T-cell (primary cell): ENCODE measurements at regions not wholly inside any gene's neighbourhood (a gene's known extent, or its start where the extent isn't known, plus 50 kb on each side); places are given as distances from the start of the nearest gene placed in this dataset.

ENCODE experiments used
- ATAC-seq, 4 experiments: fragments of 200-7000 bp in 3 of 4; fragments of 150-1000 bp in 1 of 4; cut with Tn5 transposase; replicated peaks in 1 of 4; 1 replicate in 3 of 4; 2 replicates in 1 of 4; pipeline ENCODE4 v1.10.0; 2021; ENCODE audit warnings: moderate library complexity in 3 of 4, mild to moderate bottlenecking in 2 of 4, moderate number of reproducible peaks in 1 of 4
- CTCF ChIA-PET, 2 donors: fragments of 300-600 bp; sonication (Branson Sonifier 250); formaldehyde crosslinking; loops; one replicate each; lab custom pipeline; 2022; ENCODE audit warnings: antibody characterized with exemption in 2 of 2; lab: Charles Lee
- POLR2A ChIA-PET, 2 donors: fragments of 300-600 bp; sonication (Branson Sonifier 250); formaldehyde crosslinking; loops; one replicate each; lab custom pipeline; 2022; ENCODE audit warnings: antibody characterized with exemption in 2 of 2; lab: Charles Lee
- DNase-seq, 35 experiments: peaks; one replicate each; pipeline versions ENCODE4 v3.0.0 to v3.0.0-alpha.2; 2013 to 2023
- H3K27ac ChIP-seq: one replicate; pipeline ENCODE4 v1.5.1; 2013; ENCODE audit warnings: low read length
- H3K27me3 ChIP-seq, 2 experiments: replicated peaks in 1 of 2; 1 replicate in 1 of 2; 2 replicates in 1 of 2; pipeline versions ENCODE4 v1.6.1 to v1.7.0; 2013; ENCODE audit warnings: low read length in 1 of 2, mixed read lengths in 1 of 2; ENCODE audit not compliant: control insufficient read depth in 2 of 2, insufficient read depth in 2 of 2; ENCODE audit errors: extremely low read depth in 1 of 2
- H3K36me3 ChIP-seq, 2 donors: 1 replicate in 1 of 2; 2 replicates in 1 of 2; pipeline versions ENCODE4 v1.6.1 to v1.7.0; 2013; ENCODE audit warnings: low read length in 1 of 2; ENCODE audit not compliant: control insufficient read depth in 2 of 2, insufficient read depth in 1 of 2; ENCODE audit errors: extremely low read depth in 1 of 2
- H3K4me1 ChIP-seq, 2 experiments: 1 replicate in 1 of 2; 2 replicates in 1 of 2; pipeline versions ENCODE4 v1.6.1 to v1.7.0; 2013; ENCODE audit warnings: low read length in 2 of 2, mixed read lengths in 1 of 2; ENCODE audit not compliant: insufficient read depth in 2 of 2, control insufficient read depth in 1 of 2; ENCODE audit errors: extremely low read depth in 1 of 2
- H3K4me3 ChIP-seq, 2 donors: 1 replicate in 1 of 2; 2 replicates in 1 of 2; pipeline versions ENCODE4 v1.5.1 to v1.7.0; 2013; ENCODE audit warnings: mild to moderate bottlenecking in 2 of 2, low read length in 1 of 2, moderate library complexity in 1 of 2; ENCODE audit not compliant: control insufficient read depth in 1 of 2; ENCODE audit errors: extremely low read depth in 1 of 2
- H3K9me3 ChIP-seq: 2 replicates; pipeline ENCODE4 v1.7.0; 2013
- H3K27ac Mint-ChIP-seq, 2 donors: one replicate each; pipeline ENCODE4 v1.8.0; 2020 to 2021; ENCODE audit warnings: mild to moderate bottlenecking in 2 of 2, mixed read lengths in 2 of 2
- H3K27me3 Mint-ChIP-seq, 2 donors: one replicate each; pipeline ENCODE4 v1.8.0; 2021 to 2022; ENCODE audit warnings: mixed read lengths in 2 of 2
- H3K36me3 Mint-ChIP-seq: one replicate; pipeline ENCODE4 v1.8.0; 2021; ENCODE audit warnings: mixed read lengths
- H3K4me1 Mint-ChIP-seq, 3 donors: one replicate each; pipeline ENCODE4 v1.8.0; 2020 to 2022; ENCODE audit warnings: mixed read lengths in 3 of 3, mild to moderate bottlenecking in 1 of 3
- H3K4me3 Mint-ChIP-seq, 3 donors: one replicate each; pipeline ENCODE4 v1.8.0; 2020 to 2022; ENCODE audit warnings: mild to moderate bottlenecking in 3 of 3, mixed read lengths in 3 of 3, moderate library complexity in 3 of 3
- H3K9me3 Mint-ChIP-seq, 3 donors: one replicate each; pipeline ENCODE4 v1.8.0; 2020 to 2022; ENCODE audit warnings: mixed read lengths in 3 of 3
- WGBS: methylation state at CpG from one replicate; pipeline ENCODE4 v1.1.5; 2013; ENCODE audit warnings: missing lambda C conversion rate; ENCODE audit not compliant: insufficient coverage; 5-methylcytosine and 5-hydroxymethylcytosine counted together

GRCh38 chr1:81463936-81464837 lies 336.5 kb upstream of the ADGRL2 start:
- Mint-ChIP-seq H3K36me3 (no peaks in the 10 kb centered on the region), H3K27me3 (no peaks in the 10 kb centered on the region), H3K27ac (no peak overlapping the region), H3K4me1 (no peaks in the 10 kb centered on the region), H3K9me3 (peaks cover 0 to 4% (median 3%) of the 10 kb centered on the region in 3 donors), H3K4me3 (no peak overlapping the region)
- CTCF ChIA-PET, result no interaction called here
- Histone ChIP-seq H3K27ac (no peak overlapping the region), H3K36me3 (no peaks in the 10 kb centered on the region), H3K4me3 (no peak overlapping the region), H3K27me3 (no peaks in the 10 kb centered on the region), H3K4me1 (no peaks in the 10 kb centered on the region), H3K9me3 (no peaks in the 10 kb centered on the region)
- DNase-seq (no peak), ATAC-seq (no peak)
- no CpG with 5 or more reads among the region's 8 CpGs for WGBS
- POLR2A ChIA-PET, result no interaction called here

- no peaks in the 10 kb centered on the region for H3K9me3 ChIP-seq
- CTCF ChIA-PET, result no interaction called here
- H3K27me3 Mint-ChIP-seq, result no peaks in the 10 kb centered on the region
Measured at GRCh38 chr1:81459043-81459442, 341.7 kb upstream of the ADGRL2 start.

GRCh38 chr1:81458186-81458585 lies 342.5 kb upstream of the ADGRL2 start:
- ChIA-PET CTCF (no interaction called here), POLR2A (no interaction called here)
- Mint-ChIP-seq H3K4me1 (no peaks in the 10 kb centered on the region), H3K9me3 (peaks cover 0 to 4% (median 0%) of the 10 kb centered on the region in 3 donors), H3K27me3 (no peaks in the 10 kb centered on the region), H3K4me3 (no peak overlapping the region), H3K36me3 (no peaks in the 10 kb centered on the region), H3K27ac (no peak overlapping the region)
- 100% methylated on average over 1 of the region's 4 CpGs for WGBS
- Histone ChIP-seq H3K36me3 (no peaks in the 10 kb centered on the region), H3K4me1 (no peaks in the 10 kb centered on the region), H3K9me3 (no peaks in the 10 kb centered on the region), H3K27me3 (no peaks in the 10 kb centered on the region), H3K27ac (no peak overlapping the region), H3K4me3 (no peak overlapping the region)
- no peak for DNase-seq
- ATAC-seq, result no peak

More at GRCh38 chr1:81459043-81459442, 341.7 kb upstream of the ADGRL2 start:
- Histone ChIP-seq H3K27ac (no peak overlapping the region), H3K4me3 (no peak overlapping the region), H3K4me1 (no peaks in the 10 kb centered on the region), H3K36me3 (no peaks in the 10 kb centered on the region), H3K27me3 (no peaks in the 10 kb centered on the region)
- Mint-ChIP-seq H3K4me1 (no peaks in the 10 kb centered on the region), H3K4me3 (no peak overlapping the region), H3K36me3 (no peaks in the 10 kb centered on the region), H3K9me3 (peaks cover 0 to 6% (median 0%) of the 10 kb centered on the region in 3 donors), H3K27ac (no peak overlapping the region)
- ATAC-seq (no peak), DNase-seq (no peak)
- POLR2A ChIA-PET, result no interaction called here

GRCh38 chr1:81455481-81455880 lies 345.3 kb upstream of the ADGRL2 start:
- Histone ChIP-seq H3K27ac (no peak overlapping the region), H3K27me3 (no peaks in the 10 kb centered on the region), H3K4me1 (no peaks in the 10 kb centered on the region), H3K36me3 (no peaks in the 10 kb centered on the region), H3K4me3 (no peak overlapping the region), H3K9me3 (no peaks in the 10 kb centered on the region)
- no peak overlapping the region for H3K4me3 Mint-ChIP-seq
- ChIA-PET POLR2A (no interaction called here), CTCF (no interaction called here)
- H3K9me3 Mint-ChIP-seq, result peaks cover 0 to 10% (median 6%) of the 10 kb centered on the region in 3 donors
- no peaks in the 10 kb centered on the region for H3K27me3 Mint-ChIP-seq
- ATAC-seq (no peak), DNase-seq (no peak)
- no CpG with 5 or more reads among the region's 4 CpGs for WGBS
- no peaks in the 10 kb centered on the region for H3K4me1 Mint-ChIP-seq
- H3K36me3 Mint-ChIP-seq, result no peaks in the 10 kb centered on the region
- no peak overlapping the region for H3K27ac Mint-ChIP-seq

- Mint-ChIP-seq H3K27ac (no peak overlapping the region), H3K36me3 (no peaks in the 10 kb centered on the region), H3K27me3 (no peaks in the 10 kb centered on the region), H3K4me3 (no peak overlapping the region), H3K9me3 (peaks cover 0 to 10% (median 6%) of the 10 kb centered on the region in 3 donors), H3K4me1 (no peaks in the 10 kb centered on the region)
- ATAC-seq, result no peak
- no peak overlapping the region for H3K27ac ChIP-seq
- H3K36me3 ChIP-seq, result no peaks in the 10 kb centered on the region
- no peak overlapping the region for H3K4me3 ChIP-seq
- DNase-seq, result no peak
- no peaks in the 10 kb centered on the region for H3K4me1 ChIP-seq
- no peaks in the 10 kb centered on the region for H3K9me3 ChIP-seq
- no CpG with 5 or more reads among the region's 3 CpGs for WGBS
- POLR2A ChIA-PET, result no interaction called here
- H3K27me3 ChIP-seq, result no peaks in the 10 kb centered on the region
- CTCF ChIA-PET, result no interaction called here
Measured at GRCh38 chr1:81453971-81454370, 346.8 kb upstream of the ADGRL2 start.

GRCh38 chr1:81453367-81453703 lies 347.4 kb upstream of the ADGRL2 start:
- H3K4me1 Mint-ChIP-seq, result no peaks in the 10 kb centered on the region

More at GRCh38 chr1:81453367-81453703, 347.4 kb upstream of the ADGRL2 start:
- Mint-ChIP-seq H3K4me3 (no peak overlapping the region), H3K27ac (no peak overlapping the region), H3K9me3 (peaks cover 0 to 9% (median 6%) of the 10 kb centered on the region in 3 donors), H3K36me3 (no peaks in the 10 kb centered on the region), H3K27me3 (no peaks in the 10 kb centered on the region)
- Histone ChIP-seq H3K27ac (no peak overlapping the region), H3K36me3 (no peaks in the 10 kb centered on the region), H3K9me3 (no peaks in the 10 kb centered on the region), H3K4me3 (no peak overlapping the region), H3K4me1 (no peaks in the 10 kb centered on the region), H3K27me3 (no peaks in the 10 kb centered on the region)
- POLR2A ChIA-PET, result no interaction called here
- ATAC-seq (no peak), DNase-seq (no peak)
- no CpG with 5 or more reads among the region's 2 CpGs for WGBS
- CTCF ChIA-PET, result no interaction called here
